PC-9 (cell line): ENCODE measurements at regions not wholly inside any gene's neighbourhood (a gene's known extent, or its start where the extent isn't known, plus 50 kb on each side); places are given as distances from the start of the nearest gene placed in this dataset.

Source experiments
- BruUV-seq: library from RNA; stranded (reverse); fragments of 400-500 nt; replicated peaks from 2 replicates; lab custom pipeline; 2021; lab: Mats Ljungman, UMichigan
- CTCF ChIA-PET: fragments of 300-600 bp; sonication (Branson Sonifier 250); formaldehyde crosslinking; loops from one replicate; lab custom pipeline; 2022; ENCODE audit warnings: antibody characterized with exemption; lab: Charles Lee
- POLR2A ChIA-PET: fragments of 300-600 bp; sonication (Branson Sonifier 250); formaldehyde crosslinking; loops from one replicate; lab custom pipeline; 2022; ENCODE audit warnings: antibody characterized with exemption; ENCODE audit not compliant: unreplicated experiment; lab: Charles Lee
- DNase-seq, 2 experiments: peaks; one replicate each; pipeline versions ENCODE4 v3.0.0 to v3.0.0-alpha.2; 2015 to 2022; ENCODE audit warnings: mixed read lengths in 1 of 2
- H2AFZ ChIP-seq: fragments of 200-600 bp; sonication (generic); 2 replicates; pipeline ENCODE4 v1.8.1; 2017; ENCODE audit warnings: antibody characterized with exemption
- H3F3A ChIP-seq: fragments of 200-600 bp; sonication (generic); 2 replicates; pipeline ENCODE4 v1.8.1; 2017; ENCODE audit warnings: antibody characterized with exemption, mild to moderate bottlenecking, low read depth; ENCODE audit not compliant: insufficient read depth
- H3K27ac ChIP-seq: fragments of 200-600 bp; sonication (generic); 2 replicates; pipeline ENCODE4 v1.6.1; 2016; ENCODE audit warnings: mixed run types
- H3K27me3 ChIP-seq: fragments of 200-600 bp; sonication (generic); 2 replicates; pipeline ENCODE4 v1.6.1; 2016; ENCODE audit warnings: low read depth, mixed run types; ENCODE audit not compliant: insufficient read depth
- H3K36me3 ChIP-seq: fragments of 200-600 bp; sonication (generic); 2 replicates; pipeline ENCODE4 v1.6.1; 2016; ENCODE audit warnings: low read depth, mixed run types
- H3K4me1 ChIP-seq: fragments of 200-600 bp; sonication (generic); replicated peaks from 2 replicates; pipeline ENCODE4 v1.6.1; 2016; ENCODE audit warnings: mixed run types; ENCODE audit not compliant: insufficient read depth
- H3K4me2 ChIP-seq: fragments of 200-600 bp; sonication (generic); 2 replicates; pipeline ENCODE4 v1.6.1; 2017; ENCODE audit warnings: mixed run types
- H3K4me3 ChIP-seq: fragments of 200-600 bp; sonication (generic); 2 replicates; pipeline ENCODE4 v1.6.1; 2016; ENCODE audit warnings: mixed run types
- H3K79me2 ChIP-seq: fragments of 200-600 bp; sonication (generic); 2 replicates; pipeline ENCODE4 v1.6.1; 2017; ENCODE audit warnings: low read depth, mixed run types
- H3K9me2 ChIP-seq: fragments of 200-600 bp; sonication (generic); 2 replicates; pipeline ENCODE4 v1.8.1; 2017; ENCODE audit warnings: mild to moderate bottlenecking; ENCODE audit not compliant: insufficient read depth
- H3K9me3 ChIP-seq: fragments of 200-600 bp; sonication (generic); 2 replicates; pipeline ENCODE4 v1.8.1; 2016; ENCODE audit warnings: low read depth; ENCODE audit not compliant: insufficient read depth
- H4K20me1 ChIP-seq: fragments of 200-600 bp; sonication (generic); 2 replicates; pipeline ENCODE4 v1.8.1; 2017; ENCODE audit not compliant: insufficient read depth
- CTCF ChIP-seq: fragments of 200-600 bp; sonication (generic); conservative IDR thresholded peaks from 2 replicates; pipeline ENCODE4 v1.6.1; 2017; ENCODE audit warnings: mixed run types, antibody characterized with exemption, mild to moderate bottlenecking, moderate library complexity
- EZH2 ChIP-seq: fragments of 200-600 bp; sonication (generic); IDR thresholded peaks from 2 replicates; pipeline ENCODE4 v1.8.0; 2017; ENCODE audit warnings: antibody characterized with exemption, low read depth
- intact Hi-C: fragments of 100-400 bp; cut with micrococcal nuclease; formaldehyde crosslinking; loops from one replicate; pipeline ENCODE4 v1.10.0; 2022; ENCODE audit not compliant: unreplicated experiment

- Histone ChIP-seq H3F3A (no peaks in the 10 kb centered on the region), H3K36me3 (no peaks in the 10 kb centered on the region), H2AFZ (no peak overlapping the region), H3K27me3 (no peaks in the 10 kb centered on the region), H3K9me3 (no peaks in the 10 kb centered on the region), H3K27ac (no peak overlapping the region), H3K4me2 (no peak overlapping the region), H3K9me2 (no peaks in the 10 kb centered on the region), H3K79me2 (no peaks in the 10 kb centered on the region), H3K4me3 (no peak overlapping the region), H4K20me1 (no peaks in the 10 kb centered on the region), H3K4me1 (no peaks in the 10 kb centered on the region)
- intact Hi-C loops: no loop called here
- BruUV-seq: no TSS peak
- no peak for DNase-seq
- TF ChIP-seq EZH2: no peak
- no peak for TF ChIP-seq CTCF
- ChIA-PET CTCF (no interaction called here), POLR2A (no interaction called here)
Measured at GRCh38 chr17:14712611-14713021, 411.7 kb downstream of the HS3ST3B1 start.

GRCh38 chr17:14704121-14704520 lies 403.2 kb downstream of the HS3ST3B1 start:
- Histone ChIP-seq H2AFZ (no peak overlapping the region), H3K27me3 (peaks cover 9% of the 10 kb centered on the region; the same call in 1 of the 2 replicates), H3K36me3 (no peaks in the 10 kb centered on the region), H3K79me2 (no peaks in the 10 kb centered on the region), H3K9me3 (no peaks in the 10 kb centered on the region), H3K4me1 (no peaks in the 10 kb centered on the region), H3F3A (no peaks in the 10 kb centered on the region), H3K4me3 (no peak overlapping the region), H4K20me1 (no peaks in the 10 kb centered on the region), H3K9me2 (no peaks in the 10 kb centered on the region), H3K4me2 (no peak overlapping the region), H3K27ac (no peak overlapping the region)
- no TSS peak for BruUV-seq
- DNase-seq: no peak
- TF ChIP-seq EZH2: no peak
- no peak for TF ChIP-seq CTCF
- POLR2A ChIA-PET: no interaction called here
- CTCF ChIA-PET: no interaction called here
- intact Hi-C loops: no loop called here

GRCh38 chr17:14701886-14702285 lies 401.0 kb downstream of the HS3ST3B1 start:
- H3K27me3 ChIP-seq: peaks cover 9% of the 10 kb centered on the region; the same call in 1 of the 2 replicates
- no peaks in the 10 kb centered on the region for H3K9me3 ChIP-seq
- no peaks in the 10 kb centered on the region for H3K9me2 ChIP-seq
- H3K4me2 ChIP-seq: no peak overlapping the region
- TF ChIP-seq EZH2 (no peak), CTCF (no peak)
- H3K79me2 ChIP-seq: no peaks in the 10 kb centered on the region
- H4K20me1 ChIP-seq: no peaks in the 10 kb centered on the region
- H3K36me3 ChIP-seq: no peaks in the 10 kb centered on the region
- CTCF ChIA-PET: no interaction called here
- no peaks in the 10 kb centered on the region for H3K4me1 ChIP-seq
- no peak overlapping the region for H2AFZ ChIP-seq
- no peaks in the 10 kb centered on the region for H3F3A ChIP-seq
- POLR2A ChIA-PET: no interaction called here
- no TSS peak for BruUV-seq
- no peak overlapping the region for H3K27ac ChIP-seq
- H3K4me3 ChIP-seq: no peak overlapping the region
- DNase-seq: no peak
- intact Hi-C loops: no loop called here
